ENCODE measurements at regions not wholly inside any gene's neighbourhood (a gene's known extent, or its start where the extent isn't known, plus 50 kb on each side); places are given as distances from the start of the nearest gene placed in this dataset.

- no peaks in the 10 kb centered on the region for H3F3A ChIP-seq (ENCODE audit: control insufficient read depth, insufficient read depth)
- no peaks in the 10 kb centered on the region for H3K79me2 ChIP-seq (ENCODE audit: control insufficient read depth, low read length)
- no peak overlapping the region for H3K4me2 ChIP-seq (ENCODE audit: low read length)
- no peaks in the 10 kb centered on the region for H3K36me3 ChIP-seq (ENCODE audit: control insufficient read depth, low read length)
- no peak for TF ChIP-seq EZH2phosphoT487 (IDR thresholded peaks at IDR 0.05; ENCODE audit: borderline replicate concordance, low read length)
- TF ChIP-seq CTCF (IDR thresholded peaks at IDR 0.05; ENCODE audit: low read depth, low read length, poor library complexity, severe bottlenecking) = no peak
- H3K27me3 ChIP-seq (ENCODE audit: control insufficient read depth, low read length) = no peaks in the 10 kb centered on the region
- no peaks in the 10 kb centered on the region for H3K9me3 ChIP-seq (ENCODE audit: control insufficient read depth, insufficient read depth, low read length)
- no peaks in the 10 kb centered on the region for H3K9me2 ChIP-seq (replicated peaks; ENCODE audit: control insufficient read depth, low read length)
- H3K27ac ChIP-seq (ENCODE audit: low read depth, low read length) = no peak overlapping the region
- no peaks in the 10 kb centered on the region for H4K20me1 ChIP-seq (ENCODE audit: control insufficient read depth, insufficient read depth, low read depth, low read length)
- H3K4me3 ChIP-seq (ENCODE audit: low read length) = no peak overlapping the region
- H3K4me1 ChIP-seq (ENCODE audit: control insufficient read depth, low read length) = no peaks in the 10 kb centered on the region
Observed at GRCh38 chr4:125011646-125012045, 299.1 kb upstream of the ANKRD50 start.

DNA sequence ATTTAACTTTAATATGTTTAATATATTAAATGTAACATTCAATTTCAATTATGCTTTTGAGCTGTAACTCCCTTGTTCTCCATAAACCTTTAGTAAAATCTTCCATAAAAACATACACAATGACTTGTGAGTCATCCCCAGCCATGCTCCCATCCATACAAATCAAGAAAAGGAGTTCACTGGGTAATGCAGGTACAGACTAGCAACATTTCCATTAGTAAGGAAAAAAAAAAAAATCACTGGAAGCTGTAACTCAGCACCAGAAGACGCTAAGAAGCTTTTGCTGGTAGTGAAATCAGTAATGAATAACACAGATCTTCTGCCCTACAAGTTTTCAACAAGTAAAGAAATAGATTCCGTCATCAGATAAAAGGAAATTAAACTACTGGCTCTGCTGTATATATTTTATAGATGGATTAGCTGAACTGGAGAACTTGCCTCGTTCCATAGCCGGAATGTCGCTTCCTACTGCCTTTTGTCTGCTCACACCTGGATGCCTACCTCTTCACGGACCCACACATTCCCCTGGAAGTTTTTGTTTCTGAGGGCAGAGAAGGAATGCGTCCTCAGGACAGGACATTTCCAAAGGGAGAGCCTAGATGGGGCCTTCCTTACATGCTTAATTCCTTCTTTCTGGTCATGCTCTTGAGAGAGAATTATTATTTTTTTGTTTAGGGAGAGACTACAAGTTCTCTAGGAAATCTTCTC lies 298.4 kb upstream of the ANKRD50 start:
- no peaks in the 10 kb centered on the region for H3K4me1 ChIP-seq (ENCODE audit: control insufficient read depth, low read length)
- H3K9me3 ChIP-seq (ENCODE audit: control insufficient read depth, insufficient read depth, low read length) = no peaks in the 10 kb centered on the region
- no peak for TF ChIP-seq CTCF (IDR thresholded peaks at IDR 0.05; ENCODE audit: low read depth, low read length, poor library complexity, severe bottlenecking)
- no peak for TF ChIP-seq EZH2phosphoT487 (IDR thresholded peaks at IDR 0.05; ENCODE audit: borderline replicate concordance, low read length)
- no peak overlapping the region for H3K4me3 ChIP-seq (ENCODE audit: low read length)
- H3K79me2 ChIP-seq (ENCODE audit: control insufficient read depth, low read length) = no peaks in the 10 kb centered on the region
- no peak overlapping the region for H3K27ac ChIP-seq (ENCODE audit: low read depth, low read length)
- no peaks in the 10 kb centered on the region for H4K20me1 ChIP-seq (ENCODE audit: control insufficient read depth, insufficient read depth, low read depth, low read length)
- no peaks in the 10 kb centered on the region for H3K9me2 ChIP-seq (replicated peaks; ENCODE audit: control insufficient read depth, low read length)
- no peak overlapping the region for H3K4me2 ChIP-seq (ENCODE audit: low read length)
- H3K36me3 ChIP-seq (ENCODE audit: control insufficient read depth, low read length) = no peaks in the 10 kb centered on the region
- H3F3A ChIP-seq (ENCODE audit: control insufficient read depth, insufficient read depth) = no peaks in the 10 kb centered on the region
- no peaks in the 10 kb centered on the region for H3K27me3 ChIP-seq (ENCODE audit: control insufficient read depth, low read length)

DNA sequence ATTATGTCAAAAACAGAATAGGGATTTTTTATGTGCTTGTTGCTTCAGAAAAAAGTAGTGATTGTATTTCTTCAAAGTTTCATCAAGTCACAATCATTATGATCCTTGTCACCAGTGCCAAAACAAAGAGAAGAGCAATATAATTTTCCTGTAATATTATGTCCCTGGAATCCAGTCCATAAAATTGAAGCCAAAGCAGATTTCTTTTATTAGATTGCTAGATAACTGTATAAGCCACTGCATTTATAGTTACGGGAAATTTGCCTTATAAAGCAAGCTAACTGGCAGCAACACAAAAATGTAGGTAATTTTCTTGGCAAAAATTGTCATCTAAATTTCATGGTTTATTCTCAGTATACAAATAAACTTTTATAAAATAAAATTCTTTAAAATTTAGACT lies 296.1 kb upstream of the ANKRD50 start:
- Histone ChIP-seq H3K9me3 (ENCODE audit: control insufficient read depth, insufficient read depth, low read length) (no peaks in the 10 kb centered on the region), H3K79me2 (ENCODE audit: control insufficient read depth, low read length) (no peaks in the 10 kb centered on the region), H3K36me3 (ENCODE audit: control insufficient read depth, low read length) (no peaks in the 10 kb centered on the region), H3K9me2 (replicated peaks; ENCODE audit: control insufficient read depth, low read length) (no peaks in the 10 kb centered on the region), H4K20me1 (ENCODE audit: control insufficient read depth, insufficient read depth, low read depth, low read length) (no peaks in the 10 kb centered on the region), H3K4me3 (ENCODE audit: low read length) (no peak overlapping the region), H3K27ac (ENCODE audit: low read depth, low read length) (no peak overlapping the region), H3K4me2 (ENCODE audit: low read length) (no peak overlapping the region), H3K4me1 (ENCODE audit: control insufficient read depth, low read length) (no peaks in the 10 kb centered on the region), H3F3A (ENCODE audit: control insufficient read depth, insufficient read depth) (no peaks in the 10 kb centered on the region), H3K27me3 (ENCODE audit: control insufficient read depth, low read length) (no peaks in the 10 kb centered on the region)
- TF ChIP-seq CTCF (IDR thresholded peaks at IDR 0.05; ENCODE audit: low read depth, low read length, poor library complexity, severe bottlenecking) = no peak
- TF ChIP-seq EZH2phosphoT487 (IDR thresholded peaks at IDR 0.05; ENCODE audit: borderline replicate concordance, low read length) = no peak

All from DOHH2 (cell line).